Raji (cell line): ENCODE measurements at regions not wholly inside any gene's neighbourhood (a gene's known extent, or its start where the extent isn't known, plus 50 kb on each side); places are given as distances from the start of the nearest gene placed in this dataset.

Experiments
- POLR2A ChIP-seq: IDR thresholded peaks from 2 replicates; pipeline ENCODE4 v1.6.1; 2011; ENCODE audit warnings: low read depth, low read length, control low read depth; ENCODE audit not compliant: insufficient read depth

DNA sequence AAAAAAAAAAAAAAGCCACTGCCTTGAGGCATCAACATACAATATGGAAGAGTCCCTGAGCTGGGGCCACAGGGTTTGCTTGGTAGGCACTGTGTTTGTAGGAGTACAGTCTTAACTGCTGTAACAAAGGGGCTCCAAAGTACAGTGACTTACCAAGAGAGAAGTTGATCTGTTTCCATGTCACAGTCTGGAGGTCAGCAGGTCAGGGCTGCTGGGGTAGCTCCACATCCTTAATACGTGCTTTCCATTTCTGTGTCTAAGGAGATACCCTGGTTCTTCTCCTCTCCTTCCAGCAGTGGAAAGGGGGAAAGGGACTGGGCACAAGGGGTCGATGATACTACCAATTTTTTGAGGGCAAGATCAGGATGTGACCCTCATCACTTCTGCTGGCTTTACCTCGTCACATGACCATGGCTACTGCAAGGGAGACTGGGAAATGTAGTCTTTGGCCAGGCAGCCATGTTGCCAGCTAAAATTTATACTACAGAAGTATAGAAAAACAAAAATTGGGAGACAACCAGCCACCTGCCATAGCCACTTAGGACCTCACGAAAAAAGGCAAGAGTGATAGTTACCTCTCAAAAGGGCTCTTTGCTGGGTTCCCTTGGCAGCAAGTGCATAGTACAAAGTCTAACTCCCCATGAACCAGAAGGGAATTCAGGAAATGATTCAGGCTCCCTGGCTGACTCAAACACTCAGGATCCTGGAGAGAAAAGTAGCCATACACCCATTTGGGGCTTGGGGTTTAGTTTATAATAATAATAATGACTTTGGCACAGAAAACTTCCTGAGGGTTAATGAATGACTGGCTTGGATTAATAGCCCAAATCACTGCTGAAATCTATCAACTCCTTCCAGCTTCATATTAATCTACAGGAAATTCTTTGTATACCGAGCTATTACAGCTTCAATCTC, 52.7 kb upstream of the ATP5PO start:
- peak; percentile 53 for TF ChIP-seq POLR2A

DNA sequence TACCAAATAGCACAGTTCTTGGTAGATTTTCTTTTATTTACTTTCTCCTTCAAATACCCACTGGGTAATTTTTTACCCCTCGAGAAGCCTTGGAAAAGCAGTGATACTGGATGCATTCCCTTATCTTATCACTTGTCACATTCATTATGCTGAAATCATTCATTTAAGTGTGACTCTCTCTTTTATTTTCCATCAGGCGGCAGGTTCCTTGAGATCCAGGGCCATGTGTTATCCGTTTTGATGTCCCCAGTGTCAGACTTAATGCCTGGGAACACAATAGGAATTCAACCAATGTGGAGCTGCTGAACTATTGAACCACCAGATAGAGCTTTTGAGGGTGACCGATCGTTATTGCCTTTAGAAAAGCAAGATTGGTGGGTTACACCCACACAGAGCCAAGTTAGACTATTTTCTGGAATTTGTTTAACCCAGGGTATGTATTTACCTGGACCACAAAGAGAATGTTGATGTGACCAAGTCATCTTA, 51.5 kb upstream of the ATP5PO start:
- no peak for TF ChIP-seq POLR2A

DNA sequence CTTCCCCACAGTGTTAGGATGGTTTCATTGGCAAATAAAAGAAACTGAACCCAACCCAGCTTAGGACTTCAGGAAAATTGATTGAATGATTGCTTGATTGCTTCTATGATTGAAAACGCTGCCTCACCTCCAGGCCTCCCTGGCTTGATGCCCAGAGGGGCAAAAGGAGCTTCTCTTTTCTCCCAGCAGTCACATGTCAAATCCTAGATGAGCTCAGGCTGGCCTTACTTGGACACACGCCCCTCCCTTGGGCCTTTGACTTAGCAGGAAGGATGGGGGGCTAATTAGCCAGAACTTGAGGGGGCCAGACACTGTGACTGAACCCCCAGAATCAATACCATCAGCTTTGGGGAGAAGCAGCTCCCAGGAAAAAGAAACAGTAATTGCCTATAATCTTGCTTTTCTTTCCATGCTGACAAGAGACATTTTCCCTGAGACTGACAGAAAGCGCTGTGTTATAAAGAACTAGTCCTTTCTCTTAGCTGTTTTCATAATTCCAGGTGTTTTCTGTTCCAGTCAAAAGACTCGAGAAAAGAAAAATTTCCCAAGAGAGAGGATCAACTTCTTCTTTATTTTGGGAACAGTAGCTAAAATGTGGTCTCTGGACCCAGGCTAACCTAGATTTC, 50.8 kb upstream of the ATP5PO start:
- TF ChIP-seq POLR2A, result no peak
